ENCODE measurements at regions not wholly inside any gene's neighbourhood (a gene's known extent, or its start where the extent isn't known, plus 50 kb on each side); places are given as distances from the start of the nearest gene placed in this dataset.

DNA sequence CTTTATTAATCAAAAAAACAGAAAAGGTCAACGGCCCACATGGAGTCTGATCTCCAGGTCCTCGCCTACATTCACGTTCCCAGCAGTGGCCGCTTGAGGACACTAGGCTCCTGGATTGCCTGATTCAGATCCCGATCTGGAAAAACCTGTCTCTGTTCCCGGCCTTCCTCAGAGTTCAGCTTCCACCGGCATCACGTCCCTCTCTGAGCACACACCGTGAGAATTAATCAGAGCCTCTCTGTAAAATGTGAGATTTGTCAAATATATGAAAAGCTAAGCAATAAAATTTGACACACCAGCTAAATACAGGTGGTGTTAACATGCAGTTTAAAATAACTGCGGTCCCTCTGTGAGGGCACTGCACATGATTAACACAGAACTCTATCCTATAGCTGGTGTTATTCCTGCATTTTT lies 122.8 kb upstream of the COL21A1 start (continued):
- TF ChIP-seq ZNF331 (CRISPR knock-in tag; IDR thresholded peaks at IDR 0.05) (peak; percentile 50), MATR3 (CRISPR knock-in tag; IDR thresholded peaks at IDR 0.05) (no peak), MTF2 (CRISPR knock-in tag; IDR thresholded peaks at IDR 0.05; ENCODE audit: borderline replicate concordance) (no peak), ZNF891 (CRISPR knock-in tag; IDR thresholded peaks at IDR 0.05) (no peak), ZNF761 (CRISPR knock-in tag; conservative IDR thresholded peaks at IDR 0.05) (no peak), THYN1 (CRISPR knock-in tag; IDR thresholded peaks at IDR 0.05; ENCODE audit: borderline replicate concordance, low read depth) (no peak), SPEN (CRISPR knock-in tag; IDR thresholded peaks at IDR 0.05; ENCODE audit: low read depth) (peak; percentile 71; the same call in 1 of the 2 replicates), KDM1A (CRISPR knock-in tag; IDR thresholded peaks at IDR 0.05) (no peak), ZNF75D (CRISPR knock-in tag; IDR thresholded peaks at IDR 0.05; ENCODE audit: borderline replicate concordance) (no peak), ZZZ3 (CRISPR knock-in tag; IDR thresholded peaks at IDR 0.05; ENCODE audit: borderline replicate concordance) (no peak), ZNF547 (CRISPR knock-in tag; IDR thresholded peaks at IDR 0.05) (no peak), TOPORS (CRISPR knock-in tag; IDR thresholded peaks at IDR 0.05) (no peak), ZKSCAN5 (CRISPR knock-in tag; IDR thresholded peaks at IDR 0.05) (no peak), AGO1 (IDR thresholded peaks at IDR 0.05; ENCODE audit: low read depth, low read length, poor library complexity, severe bottlenecking) (no peak), ZFP37 (CRISPR knock-in tag; IDR thresholded peaks at IDR 0.05; ENCODE audit: borderline replicate concordance) (0 out of 2 replicates have a peak, but pooled peaks have one; percentile 60), SRSF4 (IDR thresholded peaks at IDR 0.05; ENCODE audit: low read depth, low read length, poor library complexity, severe bottlenecking) (no peak), ZNF12 (CRISPR knock-in tag; IDR thresholded peaks at IDR 0.05) (no peak), BRCA1 (CRISPR knock-in tag; IDR thresholded peaks at IDR 0.05) (no peak), AHR (CRISPR knock-in tag; IDR thresholded peaks at IDR 0.05) (no peak), ZNF747 (CRISPR knock-in tag; IDR thresholded peaks at IDR 0.05; ENCODE audit: borderline replicate concordance) (no peak), NAIF1 (CRISPR knock-in tag; IDR thresholded peaks at IDR 0.05; ENCODE audit: borderline replicate concordance) (no peak), HIVEP1 (CRISPR knock-in tag; IDR thresholded peaks at IDR 0.05) (no peak), MYNN (CRISPR knock-in tag; IDR thresholded peaks at IDR 0.05; ENCODE audit: low read depth) (no peak)
- TF ChIP-seq, protein P1, sequence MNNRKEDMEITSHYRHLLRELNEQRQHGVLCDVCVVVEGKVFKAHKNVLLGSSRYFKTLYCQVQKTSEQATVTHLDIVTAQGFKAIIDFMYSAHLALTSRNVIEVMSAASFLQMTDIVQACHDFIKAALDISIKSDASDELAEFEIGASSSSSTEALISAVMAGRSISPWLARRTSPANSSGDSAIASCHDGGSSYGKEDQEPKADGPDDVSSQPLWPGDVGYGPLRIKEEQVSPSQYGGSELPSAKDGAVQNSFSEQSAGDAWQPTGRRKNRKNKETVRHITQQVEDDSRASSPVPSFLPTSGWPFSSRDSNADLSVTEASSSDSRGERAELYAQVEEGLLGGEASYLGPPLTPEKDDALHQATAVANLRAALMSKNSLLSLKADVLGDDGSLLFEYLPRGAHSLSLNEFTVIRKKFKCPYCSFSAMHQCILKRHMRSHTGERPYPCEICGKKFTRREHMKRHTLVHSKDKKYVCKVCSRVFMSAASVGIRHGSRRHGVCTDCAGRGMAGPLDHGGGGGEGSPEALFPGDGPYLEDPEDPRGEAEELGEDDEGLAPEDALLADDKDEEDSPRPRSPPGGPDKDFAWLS (CRISPR knock-in tag; IDR thresholded peaks at IDR 0.05; ENCODE audit: borderline replicate concordance): no peak
- TF ChIP-seq, protein P2, sequence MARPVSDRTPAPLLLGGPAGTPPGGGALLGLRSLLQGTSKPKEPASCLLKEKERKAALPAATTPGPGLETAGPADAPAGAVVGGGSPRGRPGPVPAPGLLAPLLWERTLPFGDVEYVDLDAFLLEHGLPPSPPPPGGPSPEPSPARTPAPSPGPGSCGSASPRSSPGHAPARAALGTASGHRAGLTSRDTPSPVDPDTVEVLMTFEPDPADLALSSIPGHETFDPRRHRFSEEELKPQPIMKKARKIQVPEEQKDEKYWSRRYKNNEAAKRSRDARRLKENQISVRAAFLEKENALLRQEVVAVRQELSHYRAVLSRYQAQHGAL (CRISPR knock-in tag; IDR thresholded peaks at IDR 0.05; ENCODE audit: not compliant biosample characterization): no peak
- TF ChIP-seq, protein P3, sequence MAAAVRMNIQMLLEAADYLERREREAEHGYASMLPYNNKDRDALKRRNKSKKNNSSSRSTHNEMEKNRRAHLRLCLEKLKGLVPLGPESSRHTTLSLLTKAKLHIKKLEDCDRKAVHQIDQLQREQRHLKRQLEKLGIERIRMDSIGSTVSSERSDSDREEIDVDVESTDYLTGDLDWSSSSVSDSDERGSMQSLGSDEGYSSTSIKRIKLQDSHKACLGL (CRISPR knock-in tag; IDR thresholded peaks at IDR 0.05): no peak
- TF ChIP-seq, protein P4, sequence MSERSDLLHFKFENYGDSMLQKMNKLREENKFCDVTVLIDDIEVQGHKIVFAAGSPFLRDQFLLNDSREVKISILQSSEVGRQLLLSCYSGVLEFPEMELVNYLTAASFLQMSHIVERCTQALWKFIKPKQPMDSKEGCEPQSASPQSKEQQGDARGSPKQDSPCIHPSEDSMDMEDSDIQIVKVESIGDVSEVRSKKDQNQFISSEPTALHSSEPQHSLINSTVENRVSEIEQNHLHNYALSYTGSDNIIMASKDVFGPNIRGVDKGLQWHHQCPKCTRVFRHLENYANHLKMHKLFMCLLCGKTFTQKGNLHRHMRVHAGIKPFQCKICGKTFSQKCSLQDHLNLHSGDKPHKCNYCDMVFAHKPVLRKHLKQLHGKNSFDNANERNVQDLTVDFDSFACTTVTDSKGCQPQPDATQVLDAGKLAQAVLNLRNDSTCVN (CRISPR knock-in tag; IDR thresholded peaks at IDR 0.05; ENCODE audit: borderline replicate concordance): no peak

Data from HepG2 (cell line).